Parathyroid adenoma (tissue), 2 donors: ENCODE measurements at regions not wholly inside any gene's neighbourhood (a gene's known extent, or its start where the extent isn't known, plus 50 kb on each side); places are given as distances from the start of the nearest gene placed in this dataset.

ENCODE experiments used
- H2AFZ ChIP-seq: fragments of 300-600 bp; sonication (generic); one replicate; pipeline ENCODE4 v1.7.0; 2017; ENCODE audit warnings: antibody characterized with exemption, mild to moderate bottlenecking
- H3K27ac ChIP-seq: fragments of 300-600 bp; sonication (generic); one replicate; pipeline ENCODE4 v1.7.0; 2017
- H3K27me3 ChIP-seq: fragments of 300-600 bp; sonication (generic); one replicate; pipeline ENCODE4 v1.7.0; 2017; ENCODE audit warnings: low read length; ENCODE audit not compliant: control insufficient read depth, insufficient read depth
- H3K36me3 ChIP-seq: fragments of 300-600 bp; sonication (generic); one replicate; pipeline ENCODE4 v1.7.0; 2017; ENCODE audit warnings: low read length; ENCODE audit not compliant: control insufficient read depth, insufficient read depth
- H3K4me1 ChIP-seq: fragments of 300-600 bp; sonication (generic); one replicate; pipeline ENCODE4 v1.7.0; 2017; ENCODE audit warnings: control low read depth
- H3K4me2 ChIP-seq: fragments of 300-600 bp; sonication (generic); one replicate; pipeline ENCODE4 v1.7.0; 2017; ENCODE audit warnings: low read length
- H3K4me3 ChIP-seq: fragments of 300-600 bp; sonication (generic); one replicate; pipeline ENCODE4 v1.7.0; 2017; ENCODE audit warnings: low read depth, low read length
- H3K79me2 ChIP-seq: fragments of 300-600 bp; sonication (generic); one replicate; pipeline ENCODE4 v1.7.0; 2017; ENCODE audit warnings: control low read depth
- H3K9ac ChIP-seq: fragments of 300-600 bp; sonication (generic); one replicate; pipeline ENCODE4 v1.7.0; 2017; ENCODE audit warnings: mild to moderate bottlenecking
- H3K9me3 ChIP-seq: fragments of 300-600 bp; sonication (generic); one replicate; pipeline ENCODE4 v1.7.0; 2017; ENCODE audit warnings: low read length; ENCODE audit not compliant: control insufficient read depth
- CTCF ChIP-seq: fragments of 300-600 bp; sonication (generic); IDR thresholded peaks from one replicate; pipeline ENCODE4 v1.7.0; 2017; ENCODE audit warnings: antibody characterized with exemption, mild to moderate bottlenecking
- donor health status: primary hyperparathyroidism.

GRCh38 chr1:73577206-73577605 lies 620.8 kb downstream of the LRRIQ3 start:
- Histone ChIP-seq H3K36me3 (no peaks in the 10 kb centered on the region), H3K4me2 (no peak overlapping the region), H3K27ac (no peak overlapping the region), H2AFZ (no peak overlapping the region), H3K9me3 (no peaks in the 10 kb centered on the region), H3K9ac (no peak overlapping the region), H3K27me3 (no peaks in the 10 kb centered on the region), H3K4me1 (no peaks in the 10 kb centered on the region), H3K4me3 (no peak overlapping the region), H3K79me2 (no peaks in the 10 kb centered on the region)
- TF ChIP-seq CTCF: no peak

GRCh38 chr1:73576083-73576482 lies 621.9 kb downstream of the LRRIQ3 start:
- Histone ChIP-seq H3K27me3 (no peaks in the 10 kb centered on the region), H3K36me3 (no peaks in the 10 kb centered on the region), H3K4me3 (no peak overlapping the region), H2AFZ (no peak overlapping the region), H3K4me1 (no peaks in the 10 kb centered on the region), H3K27ac (no peak overlapping the region), H3K9ac (no peak overlapping the region), H3K79me2 (no peaks in the 10 kb centered on the region), H3K4me2 (no peak overlapping the region), H3K9me3 (no peaks in the 10 kb centered on the region)
- TF ChIP-seq CTCF: no peak

GRCh38 chr1:73564294-73564693 lies 633.7 kb downstream of the LRRIQ3 start:
- no peak overlapping the region for H3K9ac ChIP-seq
- no peaks in the 10 kb centered on the region for H3K79me2 ChIP-seq
- no peak for TF ChIP-seq CTCF
- no peaks in the 10 kb centered on the region for H3K9me3 ChIP-seq
- H3K4me2 ChIP-seq: no peak overlapping the region
- no peaks in the 10 kb centered on the region for H3K27me3 ChIP-seq
- no peak overlapping the region for H2AFZ ChIP-seq
- H3K4me3 ChIP-seq: no peak overlapping the region
- H3K4me1 ChIP-seq: no peaks in the 10 kb centered on the region
- H3K27ac ChIP-seq: no peak overlapping the region
- H3K36me3 ChIP-seq: no peaks in the 10 kb centered on the region

- H3K4me1 ChIP-seq: no peaks in the 10 kb centered on the region
- H3K9me3 ChIP-seq: no peaks in the 10 kb centered on the region
- H3K27me3 ChIP-seq: no peaks in the 10 kb centered on the region
- no peak overlapping the region for H3K9ac ChIP-seq
- no peaks in the 10 kb centered on the region for H3K79me2 ChIP-seq
- TF ChIP-seq CTCF: no peak
- no peak overlapping the region for H3K4me2 ChIP-seq
- no peak overlapping the region for H3K4me3 ChIP-seq
- H3K27ac ChIP-seq: no peak overlapping the region
- H3K36me3 ChIP-seq: no peaks in the 10 kb centered on the region
- no peak overlapping the region for H2AFZ ChIP-seq
These were observed 641.7 kb downstream of the LRRIQ3 start for GRCh38 chr1:73556270-73556669.

GRCh38 chr1:73537400-73537799 lies 660.6 kb downstream of the LRRIQ3 start:
- no peaks in the 10 kb centered on the region for H3K79me2 ChIP-seq
- H3K4me2 ChIP-seq: no peak overlapping the region
- TF ChIP-seq CTCF: no peak
- H3K4me1 ChIP-seq: no peaks in the 10 kb centered on the region
- H2AFZ ChIP-seq: no peak overlapping the region
- no peak overlapping the region for H3K27ac ChIP-seq
- H3K9ac ChIP-seq: no peak overlapping the region
- no peaks in the 10 kb centered on the region for H3K36me3 ChIP-seq
- no peaks in the 10 kb centered on the region for H3K27me3 ChIP-seq
- H3K9me3 ChIP-seq: no peaks in the 10 kb centered on the region
- H3K4me3 ChIP-seq: no peak overlapping the region
